ENCODE measurements at regions not wholly inside any gene's neighbourhood (a gene's known extent, or its start where the extent isn't known, plus 50 kb on each side); places are given as distances from the start of the nearest gene placed in this dataset.

GRCh38 chr6:7008451-7008988 lies 99.2 kb upstream of the RREB1 start:
- TF ChIP-seq USF2 (IDR thresholded peaks at IDR 0.05; ENCODE audit: borderline replicate concordance, low read depth, low read length) (no peak), EP300 (IDR thresholded peaks at IDR 0.05; ENCODE audit: borderline replicate concordance in 1 of 2, low read depth in 1 of 2, low read length in 1 of 2) (no peak), POLR2AphosphoS5 (IDR thresholded peaks at IDR 0.05; ENCODE audit: low read depth, low read length) (no peak), FOXM1 (IDR thresholded peaks at IDR 0.05; ENCODE audit: low read depth) (no peak), CTCF (IDR thresholded peaks at IDR 0.05) (no peak)

Data from SK-N-SH (cell line).